OCI-LY1 (cell line): ENCODE measurements at regions not wholly inside any gene's neighbourhood (a gene's known extent, or its start where the extent isn't known, plus 50 kb on each side); places are given as distances from the start of the nearest gene placed in this dataset.

ENCODE experiments used
- EZH2 ChIP-seq: fragments of 200-600 bp; sonication (generic), shearing (Covaris generic); IDR thresholded peaks from 2 replicates; pipeline ENCODE4 v1.8.0; 2017; ENCODE audit warnings: borderline replicate concordance, mixed run types, mild to moderate bottlenecking, antibody characterized with exemption, low read length, moderate library complexity, mixed read lengths
- TF ChIP-seq, protein P1 (sequence below): fragments of 200-600 bp; sonication (generic), shearing (Covaris generic); IDR thresholded peaks from 2 replicates; pipeline ENCODE4 v1.5.1; 2017; ENCODE audit warnings: mild to moderate bottlenecking, antibody characterized with exemption, low read length, moderate library complexity, mixed read lengths

GRCh38 chr2:145411493-145411892, 891.6 kb upstream of the ZEB2 start:
- TF ChIP-seq, protein P1, sequence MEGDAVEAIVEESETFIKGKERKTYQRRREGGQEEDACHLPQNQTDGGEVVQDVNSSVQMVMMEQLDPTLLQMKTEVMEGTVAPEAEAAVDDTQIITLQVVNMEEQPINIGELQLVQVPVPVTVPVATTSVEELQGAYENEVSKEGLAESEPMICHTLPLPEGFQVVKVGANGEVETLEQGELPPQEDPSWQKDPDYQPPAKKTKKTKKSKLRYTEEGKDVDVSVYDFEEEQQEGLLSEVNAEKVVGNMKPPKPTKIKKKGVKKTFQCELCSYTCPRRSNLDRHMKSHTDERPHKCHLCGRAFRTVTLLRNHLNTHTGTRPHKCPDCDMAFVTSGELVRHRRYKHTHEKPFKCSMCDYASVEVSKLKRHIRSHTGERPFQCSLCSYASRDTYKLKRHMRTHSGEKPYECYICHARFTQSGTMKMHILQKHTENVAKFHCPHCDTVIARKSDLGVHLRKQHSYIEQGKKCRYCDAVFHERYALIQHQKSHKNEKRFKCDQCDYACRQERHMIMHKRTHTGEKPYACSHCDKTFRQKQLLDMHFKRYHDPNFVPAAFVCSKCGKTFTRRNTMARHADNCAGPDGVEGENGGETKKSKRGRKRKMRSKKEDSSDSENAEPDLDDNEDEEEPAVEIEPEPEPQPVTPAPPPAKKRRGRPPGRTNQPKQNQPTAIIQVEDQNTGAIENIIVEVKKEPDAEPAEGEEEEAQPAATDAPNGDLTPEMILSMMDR = no peak
- no peak for TF ChIP-seq EZH2
